Activated CD4-positive, alpha-beta memory T cell treated with anti-CD3 and anti-CD28 coated beads, Interleukin-2, amount 10 ng/mL, durations not matched to agents 7 days and 5 days (primary cell): ENCODE measurements at regions not wholly inside any gene's neighbourhood (a gene's known extent, or its start where the extent isn't known, plus 50 kb on each side); places are given as distances from the start of the nearest gene placed in this dataset.

Experiments used
- CTCF ChIA-PET: fragments of 350-600 bp; sonication (Branson Sonifier 250); formaldehyde crosslinking; loops from one replicate; lab custom pipeline; 2021; ENCODE audit warnings: antibody characterized with exemption, inconsistent platforms; lab: Charles Lee
- POLR2A ChIA-PET: fragments of 350-600 bp; sonication (Branson Sonifier 250); formaldehyde crosslinking; loops from one replicate; lab custom pipeline; 2021; ENCODE audit warnings: antibody characterized with exemption; lab: Charles Lee
- DNase-seq: peaks from one replicate; pipeline ENCODE4 v3.0.0-alpha.2; 2020
- H3K27ac Mint-ChIP-seq: one replicate; pipeline ENCODE4 v1.8.0; 2021; ENCODE audit warnings: mild to moderate bottlenecking, mixed read lengths
- H3K27me3 Mint-ChIP-seq: one replicate; pipeline ENCODE4 v1.8.0; 2021; ENCODE audit warnings: mixed read lengths
- H3K36me3 Mint-ChIP-seq: one replicate; pipeline ENCODE4 v1.8.0; 2021; ENCODE audit warnings: low read depth, mixed read lengths
- H3K4me1 Mint-ChIP-seq: one replicate; pipeline ENCODE4 v1.8.0; 2021; ENCODE audit warnings: mixed read lengths
- H3K4me3 Mint-ChIP-seq: one replicate; pipeline ENCODE4 v1.8.0; 2021; ENCODE audit warnings: mild to moderate bottlenecking, mixed read lengths
- H3K9me3 Mint-ChIP-seq: one replicate; pipeline ENCODE4 v1.8.0; 2021; ENCODE audit warnings: mixed read lengths

GRCh38 chr15:81529481-81529880, 155.5 kb upstream of the TMC3 start:
- Mint-ChIP-seq H3K27me3 (peaks cover 3% of the 10 kb centered on the region), H3K9me3 (no peaks in the 10 kb centered on the region), H3K36me3 (no peaks in the 10 kb centered on the region), H3K4me1 (no peaks in the 10 kb centered on the region), H3K4me3 (no peak overlapping the region), H3K27ac (no peak overlapping the region)
- DNase-seq = no peak
- ChIA-PET POLR2A (no interaction called here), CTCF (no interaction called here)

- H3K27ac Mint-ChIP-seq = no peak overlapping the region
- no peak for DNase-seq
- no peaks in the 10 kb centered on the region for H3K9me3 Mint-ChIP-seq
- H3K4me3 Mint-ChIP-seq = no peak overlapping the region
- H3K36me3 Mint-ChIP-seq = no peaks in the 10 kb centered on the region
- H3K4me1 Mint-ChIP-seq = no peaks in the 10 kb centered on the region
- CTCF ChIA-PET = no interaction called here
- POLR2A ChIA-PET = no interaction called here
- peaks cover 3% of the 10 kb centered on the region for H3K27me3 Mint-ChIP-seq
Measured at GRCh38 chr15:81526029-81526428, 152.0 kb upstream of the TMC3 start.

- ChIA-PET CTCF (no interaction called here), POLR2A (no interaction called here)
- no peak for DNase-seq
- H3K9me3 Mint-ChIP-seq = no peaks in the 10 kb centered on the region
- no peak overlapping the region for H3K4me3 Mint-ChIP-seq
- H3K4me1 Mint-ChIP-seq = no peaks in the 10 kb centered on the region
- H3K36me3 Mint-ChIP-seq = no peaks in the 10 kb centered on the region
- H3K27me3 Mint-ChIP-seq = peaks cover 3% of the 10 kb centered on the region
- H3K27ac Mint-ChIP-seq = no peak overlapping the region
Measured at GRCh38 chr15:81524496-81524895, 150.5 kb upstream of the TMC3 start.

- H3K36me3 Mint-ChIP-seq = no peaks in the 10 kb centered on the region
- ChIA-PET POLR2A (no interaction called here), CTCF (no interaction called here)
- H3K27me3 Mint-ChIP-seq = peaks cover 3% of the 10 kb centered on the region
- no peaks in the 10 kb centered on the region for H3K4me1 Mint-ChIP-seq
- no peak overlapping the region for H3K27ac Mint-ChIP-seq
- DNase-seq = no peak
- no peaks in the 10 kb centered on the region for H3K9me3 Mint-ChIP-seq
- no peak overlapping the region for H3K4me3 Mint-ChIP-seq
Measured at GRCh38 chr15:81523867-81524266, 149.9 kb upstream of the TMC3 start.

GRCh38 chr15:81520480-81520879, 146.5 kb upstream of the TMC3 start:
- ChIA-PET CTCF (no interaction called here), POLR2A (no interaction called here)
- Mint-ChIP-seq H3K27ac (no peak overlapping the region), H3K9me3 (no peaks in the 10 kb centered on the region), H3K27me3 (peaks cover 3% of the 10 kb centered on the region), H3K4me1 (no peaks in the 10 kb centered on the region), H3K36me3 (no peaks in the 10 kb centered on the region), H3K4me3 (no peak overlapping the region)
- no peak for DNase-seq

GRCh38 chr15:81516461-81516860, 142.4 kb upstream of the TMC3 start:
- Mint-ChIP-seq H3K27ac (no peak overlapping the region), H3K9me3 (no peaks in the 10 kb centered on the region)

GRCh38 chr15:81516012-81516411, 142.0 kb upstream of the TMC3 start:
- DNase-seq = no peak
- H3K27me3 Mint-ChIP-seq = peaks cover 5% of the 10 kb centered on the region
- H3K4me3 Mint-ChIP-seq = no peak overlapping the region
- H3K36me3 Mint-ChIP-seq = no peaks in the 10 kb centered on the region
- ChIA-PET CTCF (no interaction called here), POLR2A (no interaction called here)
- H3K27ac Mint-ChIP-seq = no peak overlapping the region
- H3K9me3 Mint-ChIP-seq = no peaks in the 10 kb centered on the region
- no peaks in the 10 kb centered on the region for H3K4me1 Mint-ChIP-seq

More at GRCh38 chr15:81516461-81516860, 142.4 kb upstream of the TMC3 start:
- POLR2A ChIA-PET = no interaction called here
- Mint-ChIP-seq H3K4me1 (no peaks in the 10 kb centered on the region), H3K27me3 (peaks cover 5% of the 10 kb centered on the region), H3K36me3 (no peaks in the 10 kb centered on the region), H3K4me3 (no peak overlapping the region)
- CTCF ChIA-PET = no interaction called here
- no peak for DNase-seq

GRCh38 chr15:81514725-81515124, 140.7 kb upstream of the TMC3 start:
- POLR2A ChIA-PET = no interaction called here

GRCh38 chr15:81511138-81511537, 137.1 kb upstream of the TMC3 start:
- DNase-seq = no peak
- no peaks in the 10 kb centered on the region for H3K9me3 Mint-ChIP-seq
- ChIA-PET POLR2A (no interaction called here), CTCF (no interaction called here)
- H3K27ac Mint-ChIP-seq = no peak overlapping the region
- H3K36me3 Mint-ChIP-seq = no peaks in the 10 kb centered on the region
- no peaks in the 10 kb centered on the region for H3K4me1 Mint-ChIP-seq
- peaks cover 6% of the 10 kb centered on the region for H3K27me3 Mint-ChIP-seq
- no peak overlapping the region for H3K4me3 Mint-ChIP-seq

More at GRCh38 chr15:81514725-81515124, 140.7 kb upstream of the TMC3 start:
- no peak for DNase-seq
- Mint-ChIP-seq H3K4me3 (no peak overlapping the region), H3K36me3 (no peaks in the 10 kb centered on the region), H3K4me1 (no peaks in the 10 kb centered on the region), H3K27ac (no peak overlapping the region), H3K27me3 (peaks cover 5% of the 10 kb centered on the region), H3K9me3 (no peaks in the 10 kb centered on the region)
- CTCF ChIA-PET = no interaction called here

- ChIA-PET POLR2A (no interaction called here), CTCF (no interaction called here)
- no peak overlapping the region for H3K4me3 Mint-ChIP-seq
- H3K9me3 Mint-ChIP-seq = no peaks in the 10 kb centered on the region
- peaks cover 6% of the 10 kb centered on the region for H3K27me3 Mint-ChIP-seq
- no peaks in the 10 kb centered on the region for H3K4me1 Mint-ChIP-seq
- DNase-seq = no peak
- H3K27ac Mint-ChIP-seq = no peak overlapping the region
- H3K36me3 Mint-ChIP-seq = no peaks in the 10 kb centered on the region
Measured at GRCh38 chr15:81507831-81508230, 133.8 kb upstream of the TMC3 start.

GRCh38 chr15:81506936-81507335, 132.9 kb upstream of the TMC3 start:
- Mint-ChIP-seq H3K4me3 (no peak overlapping the region), H3K36me3 (no peaks in the 10 kb centered on the region)

GRCh38 chr15:81506071-81506470, 132.1 kb upstream of the TMC3 start:
- ChIA-PET POLR2A (no interaction called here), CTCF (no interaction called here)
- no peak for DNase-seq
- no peak overlapping the region for H3K4me3 Mint-ChIP-seq
- no peaks in the 10 kb centered on the region for H3K9me3 Mint-ChIP-seq
- no peak overlapping the region for H3K27ac Mint-ChIP-seq
- H3K4me1 Mint-ChIP-seq = no peaks in the 10 kb centered on the region
- H3K27me3 Mint-ChIP-seq = peaks cover 4% of the 10 kb centered on the region
- no peaks in the 10 kb centered on the region for H3K36me3 Mint-ChIP-seq

More at GRCh38 chr15:81506936-81507335, 132.9 kb upstream of the TMC3 start:
- Mint-ChIP-seq H3K4me1 (no peaks in the 10 kb centered on the region), H3K9me3 (no peaks in the 10 kb centered on the region), H3K27me3 (peaks cover 4% of the 10 kb centered on the region), H3K27ac (no peak overlapping the region)
- no peak for DNase-seq
- ChIA-PET CTCF (no interaction called here), POLR2A (no interaction called here)

GRCh38 chr15:81504170-81504905, 130.3 kb upstream of the TMC3 start:
- Mint-ChIP-seq H3K9me3 (no peaks in the 10 kb centered on the region), H3K4me3 (no peak overlapping the region), H3K27me3 (peaks cover 4% of the 10 kb centered on the region), H3K27ac (no peak overlapping the region), H3K36me3 (no peaks in the 10 kb centered on the region), H3K4me1 (no peaks in the 10 kb centered on the region)
- POLR2A ChIA-PET = no interaction called here
- no peak for DNase-seq
- CTCF ChIA-PET = no interaction called here

- Mint-ChIP-seq H3K27ac (no peak overlapping the region), H3K4me3 (no peak overlapping the region), H3K36me3 (no peaks in the 10 kb centered on the region), H3K9me3 (no peaks in the 10 kb centered on the region), H3K27me3 (peaks cover 4% of the 10 kb centered on the region), H3K4me1 (no peaks in the 10 kb centered on the region)
- DNase-seq = no peak
- CTCF ChIA-PET = interaction anchor here (1.0 kb wide), 1 partner anchor 236 kb away, joined by 3 read pairs; no protein-coding TSS in a partner anchor
- POLR2A ChIA-PET = no interaction called here
Measured at GRCh38 chr15:81502439-81502838, 128.4 kb upstream of the TMC3 start.
